ENCODE measurements at regions not wholly inside any gene's neighbourhood (a gene's known extent, or its start where the extent isn't known, plus 50 kb on each side); places are given as distances from the start of the nearest gene placed in this dataset.

- H3K9me3 ChIP-seq (ENCODE audit: insufficient read depth, low read depth, low read length) = no peaks in the 10 kb centered on the region
- Mint-ChIP-seq H3K36me3 (ENCODE audit: low read depth, unreplicated experiment) (no peaks in the 10 kb centered on the region), H3K4me1 (ENCODE audit: low read depth, unreplicated experiment) (peaks cover under 1% of the 10 kb centered on the region), H3K4me3 (ENCODE audit: unreplicated experiment) (no peak overlapping the region), H3K27me3 (ENCODE audit: low read depth, unreplicated experiment) (no peaks in the 10 kb centered on the region), H3K27ac (ENCODE audit: unreplicated experiment) (no peak overlapping the region), H3K9me3 (ENCODE audit: unreplicated experiment) (no peaks in the 10 kb centered on the region)
- H3K4me2 ChIP-seq (ENCODE audit: low read length) = no peak overlapping the region
- no peaks in the 10 kb centered on the region for H3K36me3 ChIP-seq (ENCODE audit: insufficient read depth, low read length)
- no peak for FAIRE-seq
- H2AFZ ChIP-seq (ENCODE audit: low read depth, low read length) = no peak overlapping the region
- H3K27me3 ChIP-seq (ENCODE audit: insufficient read depth, low read length) = no peaks in the 10 kb centered on the region
- H3K4me3 ChIP-seq (ENCODE audit: insufficient read depth, low read depth, low read length) = no peak overlapping the region
- H3K9ac ChIP-seq (ENCODE audit: low read length) = no peak overlapping the region
- no peak for DNase-seq (ENCODE audit: low read depth)
- no peaks in the 10 kb centered on the region for H3K79me2 ChIP-seq (ENCODE audit: insufficient read depth, low read length)
- no peaks in the 10 kb centered on the region for H3K4me1 ChIP-seq (ENCODE audit: insufficient read depth, low read length)
- TF ChIP-seq EZH2 (IDR thresholded peaks at IDR 0.05; ENCODE audit: insufficient read depth, low read length) (no peak), CTCF (IDR thresholded peaks at IDR 0.05; ENCODE audit: insufficient read depth, low read depth, low read length) (no peak)
- no peaks in the 10 kb centered on the region for H4K20me1 ChIP-seq (ENCODE audit: insufficient read depth, low read length)
- H3K27ac ChIP-seq (ENCODE audit: low read depth, low read length) = no peak overlapping the region
Measured at GRCh38 chr2:118425191-118425590, 336.9 kb downstream of the INSIG2 start.

- no peaks in the 10 kb centered on the region for H3K4me1 Mint-ChIP-seq (ENCODE audit: low read depth, unreplicated experiment)
- no peaks in the 10 kb centered on the region for H3K4me1 ChIP-seq (ENCODE audit: insufficient read depth, low read length)
- H3K4me2 ChIP-seq (ENCODE audit: low read length) = no peak overlapping the region
- no peaks in the 10 kb centered on the region for H3K36me3 Mint-ChIP-seq (ENCODE audit: low read depth, unreplicated experiment)
- H3K27ac Mint-ChIP-seq (ENCODE audit: unreplicated experiment) = no peak overlapping the region
- H3K36me3 ChIP-seq (ENCODE audit: insufficient read depth, low read length) = no peaks in the 10 kb centered on the region
- H3K4me3 ChIP-seq (ENCODE audit: insufficient read depth, low read depth, low read length) = no peak overlapping the region
- H3K9me3 ChIP-seq (ENCODE audit: insufficient read depth, low read depth, low read length) = no peaks in the 10 kb centered on the region
- H2AFZ ChIP-seq (ENCODE audit: low read depth, low read length) = no peak overlapping the region
- H3K79me2 ChIP-seq (ENCODE audit: insufficient read depth, low read length) = no peaks in the 10 kb centered on the region
- no peak overlapping the region for H3K9ac ChIP-seq (ENCODE audit: low read length)
- H3K4me3 Mint-ChIP-seq (ENCODE audit: unreplicated experiment) = no peak overlapping the region
- no peak for DNase-seq (ENCODE audit: low read depth)
- no peaks in the 10 kb centered on the region for H3K27me3 ChIP-seq (ENCODE audit: insufficient read depth, low read length)
- TF ChIP-seq EZH2 (IDR thresholded peaks at IDR 0.05; ENCODE audit: insufficient read depth, low read length) = no peak
- H3K9me3 Mint-ChIP-seq (ENCODE audit: unreplicated experiment) = peaks cover 2% of the 10 kb centered on the region
- H3K27ac ChIP-seq (ENCODE audit: low read depth, low read length) = no peak overlapping the region
- FAIRE-seq = no peak
- no peaks in the 10 kb centered on the region for H3K27me3 Mint-ChIP-seq (ENCODE audit: low read depth, unreplicated experiment)
- H4K20me1 ChIP-seq (ENCODE audit: insufficient read depth, low read length) = no peaks in the 10 kb centered on the region
Measured at GRCh38 chr2:118423776-118424175, 335.5 kb downstream of the INSIG2 start.

- H3K27ac Mint-ChIP-seq (ENCODE audit: unreplicated experiment) = no peak overlapping the region
- no peaks in the 10 kb centered on the region for H3K36me3 Mint-ChIP-seq (ENCODE audit: low read depth, unreplicated experiment)
- no peaks in the 10 kb centered on the region for H3K36me3 ChIP-seq (ENCODE audit: insufficient read depth, low read length)
- H2AFZ ChIP-seq (ENCODE audit: low read depth, low read length) = no peak overlapping the region
- H4K20me1 ChIP-seq (ENCODE audit: insufficient read depth, low read length) = no peaks in the 10 kb centered on the region
- no peak overlapping the region for H3K4me2 ChIP-seq (ENCODE audit: low read length)
- H3K4me1 ChIP-seq (ENCODE audit: insufficient read depth, low read length) = no peaks in the 10 kb centered on the region
- peaks cover 2% of the 10 kb centered on the region for H3K9me3 Mint-ChIP-seq (ENCODE audit: unreplicated experiment)
- H3K9ac ChIP-seq (ENCODE audit: low read length) = no peak overlapping the region
- H3K4me3 ChIP-seq (ENCODE audit: insufficient read depth, low read depth, low read length) = no peak overlapping the region
- H3K27me3 ChIP-seq (ENCODE audit: insufficient read depth, low read length) = no peaks in the 10 kb centered on the region
- no peak overlapping the region for H3K4me3 Mint-ChIP-seq (ENCODE audit: unreplicated experiment)
- H3K27ac ChIP-seq (ENCODE audit: low read depth, low read length) = no peak overlapping the region
- no peak for TF ChIP-seq CTCF (IDR thresholded peaks at IDR 0.05; ENCODE audit: insufficient read depth, low read depth, low read length)
- no peaks in the 10 kb centered on the region for H3K79me2 ChIP-seq (ENCODE audit: insufficient read depth, low read length)
- FAIRE-seq = no peak
- H3K4me1 Mint-ChIP-seq (ENCODE audit: low read depth, unreplicated experiment) = peaks cover 11% of the 10 kb centered on the region
- H3K27me3 Mint-ChIP-seq (ENCODE audit: low read depth, unreplicated experiment) = no peaks in the 10 kb centered on the region
- no peak for DNase-seq (ENCODE audit: low read depth)
- H3K9me3 ChIP-seq (ENCODE audit: insufficient read depth, low read depth, low read length) = no peaks in the 10 kb centered on the region
Measured at GRCh38 chr2:118421648-118422047, 333.4 kb downstream of the INSIG2 start.
